DND-41 (cell line): ENCODE measurements at regions not wholly inside any gene's neighbourhood (a gene's known extent, or its start where the extent isn't known, plus 50 kb on each side); places are given as distances from the start of the nearest gene placed in this dataset.

Source experiments
- ATAC-seq: fragments of 200-7000 bp; cut with Tn5 transposase; 3 replicates; pipeline ENCODE4 v1.9.1; 2021; ENCODE audit warnings: low read depth; ENCODE audit not compliant: insufficient read depth
- DNase-seq: peaks from one replicate; pipeline ENCODE4 v3.0.0-alpha.2; 2020
- H2AFZ ChIP-seq: 2 replicates; pipeline ENCODE4 v1.6.0; 2012; ENCODE audit warnings: low read depth, low read length
- H3K27ac ChIP-seq: 2 replicates; pipeline ENCODE4 v1.5.1; 2012; ENCODE audit warnings: low read length, inconsistent platforms
- H3K27me3 ChIP-seq: fragments of 200-600 bp; sonication (generic); 2 replicates; pipeline ENCODE4 v1.6.0; 2012; ENCODE audit warnings: low read length, mild to moderate bottlenecking, inconsistent platforms; ENCODE audit not compliant: insufficient read depth, poor library complexity
- H3K36me3 ChIP-seq: 2 replicates; pipeline ENCODE4 v1.5.1; 2012; ENCODE audit warnings: low read length, inconsistent platforms; ENCODE audit not compliant: insufficient read depth
- H3K4me1 ChIP-seq: 2 replicates; pipeline ENCODE4 v1.5.1; 2012; ENCODE audit warnings: mild to moderate bottlenecking, low read length; ENCODE audit not compliant: insufficient read depth
- H3K4me2 ChIP-seq: 2 replicates; pipeline ENCODE4 v1.6.0; 2012; ENCODE audit warnings: mild to moderate bottlenecking, moderate library complexity, low read length, inconsistent platforms; ENCODE audit not compliant: insufficient read depth
- H3K4me3 ChIP-seq, 2 experiments: fragments of 200-600 bp in 1 of 2; shearing (Covaris generic) in 1 of 2; 2 replicates each; pipeline ENCODE4 v1.5.1; 2012 to 2016; ENCODE audit warnings: inconsistent platforms in 2 of 2, low read length in 2 of 2, mild to moderate bottlenecking in 2 of 2, low read depth in 1 of 2, moderate library complexity in 1 of 2
- H3K79me2 ChIP-seq: 2 replicates; pipeline ENCODE4 v1.6.0; 2012; ENCODE audit warnings: low read length, inconsistent platforms; ENCODE audit not compliant: insufficient read depth
- H3K9ac ChIP-seq: 2 replicates; pipeline ENCODE4 v1.6.0; 2012; ENCODE audit warnings: low read depth, mild to moderate bottlenecking, inconsistent platforms, low read length, moderate library complexity
- H3K9me3 ChIP-seq: 2 replicates; pipeline ENCODE4 v1.5.1; 2012; ENCODE audit warnings: low read length, moderate library complexity, mild to moderate bottlenecking, inconsistent platforms; ENCODE audit not compliant: insufficient read depth, severe bottlenecking
- H4K20me1 ChIP-seq: 2 replicates; pipeline ENCODE4 v1.6.0; 2012; ENCODE audit warnings: low read length; ENCODE audit not compliant: insufficient read depth
- CTCF ChIP-seq: IDR thresholded peaks from 2 replicates; pipeline ENCODE4 v1.5.1; 2012; ENCODE audit warnings: borderline replicate concordance, low read length, moderate library complexity, mild to moderate bottlenecking; ENCODE audit not compliant: poor library complexity, severe bottlenecking; ENCODE audit errors: extremely low read depth
- EZH2 ChIP-seq: IDR thresholded peaks from 3 replicates; pipeline ENCODE4 v1.6.1; 2012; ENCODE audit warnings: borderline replicate concordance, low read depth, mild to moderate bottlenecking, moderate library complexity, low read length, inconsistent platforms; ENCODE audit not compliant: severe bottlenecking

- no peak overlapping the region for H3K4me3 ChIP-seq
- TF ChIP-seq EZH2 (no peak), CTCF (peak; percentile 77)
- no peaks in the 10 kb centered on the region for H3K79me2 ChIP-seq
- H3K9me3 ChIP-seq = no peaks in the 10 kb centered on the region
- no peaks in the 10 kb centered on the region for H4K20me1 ChIP-seq
- no peak overlapping the region for H3K27ac ChIP-seq
- no peak overlapping the region; the same call in 1 of the 2 replicates for H2AFZ ChIP-seq
- H3K4me2 ChIP-seq = no peak overlapping the region
- H3K36me3 ChIP-seq = no peaks in the 10 kb centered on the region
- H3K9ac ChIP-seq = no peak overlapping the region
- DNase-seq = peak; percentile 36
- H3K4me1 ChIP-seq = no peaks in the 10 kb centered on the region
- no peaks in the 10 kb centered on the region for H3K27me3 ChIP-seq
- ATAC-seq = no peak
Observed at GRCh38 chr6:27608916-27609883, 136.3 kb upstream of the ZNF184 start.

DNA sequence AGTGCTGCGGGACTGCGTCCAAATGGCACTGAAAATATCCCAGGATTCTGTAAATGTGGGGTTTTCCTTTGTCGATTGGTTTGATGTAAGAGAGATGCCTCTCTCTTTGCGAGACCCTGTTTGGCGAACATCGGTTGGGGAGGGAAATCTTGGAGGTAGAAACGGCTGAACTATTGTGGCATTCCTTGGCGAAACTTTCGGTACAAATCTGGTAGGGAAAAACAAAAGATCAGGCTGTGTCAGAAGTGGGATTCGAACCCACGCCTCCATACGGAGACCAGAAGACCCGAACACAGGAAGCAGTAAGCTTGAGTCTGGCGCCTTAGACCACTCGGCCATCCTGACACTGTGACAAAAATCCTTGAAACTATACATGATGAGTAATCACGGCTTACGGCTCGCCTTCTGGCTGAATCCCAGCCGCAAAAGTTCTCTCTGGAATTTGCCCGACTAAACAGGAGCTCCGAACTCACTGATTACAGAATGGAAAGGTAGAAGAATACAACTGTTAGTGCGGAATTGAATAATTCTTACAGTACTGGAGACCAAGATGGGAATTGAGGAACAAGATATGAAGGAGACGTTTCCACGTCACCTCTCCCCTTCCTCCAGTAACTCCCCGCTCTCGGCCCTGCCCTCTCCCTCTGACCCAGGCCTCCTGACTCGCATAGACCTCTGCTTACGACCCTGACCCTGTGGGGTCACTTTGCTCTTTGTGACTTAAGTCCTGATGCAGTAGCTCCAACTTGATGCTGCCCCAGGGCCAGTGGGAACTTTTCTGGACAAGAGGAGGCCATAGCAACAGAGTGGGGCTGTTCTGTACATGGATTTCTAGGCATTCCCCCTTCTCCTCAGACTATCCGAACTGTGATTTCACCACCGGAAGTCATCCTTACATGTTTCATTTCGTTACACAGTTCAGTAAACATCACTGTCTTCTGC lies 132.8 kb upstream of the ZNF184 start:
- TF ChIP-seq CTCF (no peak), EZH2 (no peak)
- Histone ChIP-seq H3K79me2 (no peaks in the 10 kb centered on the region), H4K20me1 (no peaks in the 10 kb centered on the region), H3K4me1 (no peaks in the 10 kb centered on the region), H2AFZ (no peak overlapping the region), H3K4me3 (no peak overlapping the region), H3K36me3 (no peaks in the 10 kb centered on the region), H3K27me3 (no peaks in the 10 kb centered on the region), H3K9me3 (no peaks in the 10 kb centered on the region), H3K4me2 (no peak overlapping the region), H3K27ac (no peak overlapping the region), H3K9ac (no peak overlapping the region)
- ATAC-seq = no peak
- DNase-seq = no peak

DNA sequence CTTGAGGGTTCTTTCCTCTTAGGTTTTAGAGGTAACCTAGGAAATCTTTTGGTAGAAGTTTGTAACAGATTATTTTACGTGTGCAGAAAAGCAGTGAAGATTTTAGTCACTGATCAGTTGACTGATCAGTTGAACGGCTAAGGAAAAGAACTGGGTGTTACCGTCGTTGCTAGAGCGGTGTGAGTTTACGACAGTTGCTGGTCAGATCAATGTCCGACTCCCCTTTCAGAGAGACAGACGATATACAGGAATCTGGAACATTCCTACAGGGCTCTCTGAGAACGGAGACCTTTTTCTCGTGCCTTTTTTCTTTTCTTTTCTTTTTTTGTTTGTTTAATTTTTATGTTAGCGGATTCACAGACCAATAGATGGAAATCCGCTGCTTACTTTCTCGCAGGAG lies 132.1 kb upstream of the ZNF184 start:
- TF ChIP-seq CTCF = no peak
- no peak for TF ChIP-seq EZH2
- no peak overlapping the region for H3K4me2 ChIP-seq
- no peak for DNase-seq

More for the DNA sequence above, 132.1 kb upstream of the ZNF184 start:
- H3K27ac ChIP-seq = no peak overlapping the region
- H3K36me3 ChIP-seq = no peaks in the 10 kb centered on the region
- no peak overlapping the region for H3K4me3 ChIP-seq
- no peaks in the 10 kb centered on the region for H3K27me3 ChIP-seq
- no peaks in the 10 kb centered on the region for H3K79me2 ChIP-seq
- no peaks in the 10 kb centered on the region for H3K9me3 ChIP-seq
- H3K9ac ChIP-seq = no peak overlapping the region
- no peaks in the 10 kb centered on the region for H3K4me1 ChIP-seq
- ATAC-seq = no peak
- H4K20me1 ChIP-seq = no peaks in the 10 kb centered on the region
- no peak overlapping the region for H2AFZ ChIP-seq
